ENCODE measurements at regions not wholly inside any gene's neighbourhood (a gene's known extent, or its start where the extent isn't known, plus 50 kb on each side); places are given as distances from the start of the nearest gene placed in this dataset.
A peak's percentile ranks its signal among the peaks of the same experiment; 100 is the strongest.

GRCh38 chr16:77594799-77595596, 127.3 kb upstream of the NUDT7 start:
- no peak for DNase-seq

GRCh38 chr16:77596261-77596660, 126.1 kb upstream of the NUDT7 start:
- DNase-seq: peak; percentile 74

GRCh38 chr16:77599793-77600415, 122.4 kb upstream of the NUDT7 start:
- peak; percentile 52 for DNase-seq

GRCh38 chr16:77600555-77600954, 121.8 kb upstream of the NUDT7 start:
- no peak for DNase-seq

GRCh38 chr16:77603656-77604055, 118.7 kb upstream of the NUDT7 start:
- DNase-seq: no peak

- DNase-seq: no peak
Measured at GRCh38 chr16:77610496-77610895, 111.8 kb upstream of the NUDT7 start.

GRCh38 chr16:77611386-77611785, 110.9 kb upstream of the NUDT7 start:
- no peak for DNase-seq

- DNase-seq: no peak
Measured at GRCh38 chr16:77612596-77612995, 109.7 kb upstream of the NUDT7 start.

- DNase-seq: no peak
Measured at GRCh38 chr16:77613095-77613494, 109.2 kb upstream of the NUDT7 start.

GRCh38 chr16:77617553-77617952, 104.8 kb upstream of the NUDT7 start:
- no peak for DNase-seq

GRCh38 chr16:77617996-77618395, 104.3 kb upstream of the NUDT7 start:
- no peak for DNase-seq

- no peak for DNase-seq
Measured at GRCh38 chr16:77618951-77619350, 103.4 kb upstream of the NUDT7 start.

GRCh38 chr16:77624085-77624484, 98.2 kb upstream of the NUDT7 start:
- DNase-seq: no peak

- DNase-seq: no peak
Measured at GRCh38 chr16:77636615-77637014, 85.7 kb upstream of the NUDT7 start.

- no peak for DNase-seq
Measured at GRCh38 chr16:77637940-77638339, 84.4 kb upstream of the NUDT7 start.

- DNase-seq: no peak
Measured at GRCh38 chr16:77643176-77643575, 79.1 kb upstream of the NUDT7 start.

- DNase-seq: no peak
Measured at GRCh38 chr16:77645764-77646163, 76.5 kb upstream of the NUDT7 start.

- no peak for DNase-seq
Measured at GRCh38 chr16:77647726-77648125, 74.6 kb upstream of the NUDT7 start.

- DNase-seq: no peak
Measured at GRCh38 chr16:77650761-77651160, 71.6 kb upstream of the NUDT7 start.

- no peak for DNase-seq
Measured at GRCh38 chr16:77652399-77652798, 69.9 kb upstream of the NUDT7 start.

- DNase-seq: peak; percentile 21
Measured at GRCh38 chr16:77657016-77657415, 65.3 kb upstream of the NUDT7 start.

GRCh38 chr16:77660311-77660710, 62.0 kb upstream of the NUDT7 start:
- DNase-seq: peak; percentile 18

- no peak for DNase-seq
Measured at GRCh38 chr16:77662246-77662645, 60.1 kb upstream of the NUDT7 start.

- DNase-seq: no peak
Measured at GRCh38 chr16:77663711-77664110, 58.6 kb upstream of the NUDT7 start.

GRCh38 chr16:77666771-77667170, 55.5 kb upstream of the NUDT7 start:
- no peak for DNase-seq

All from HCEC 1CT (cell line).